HEK293 (cell line): ENCODE measurements at regions not wholly inside any gene's neighbourhood (a gene's known extent, or its start where the extent isn't known, plus 50 kb on each side); places are given as distances from the start of the nearest gene placed in this dataset.

Source experiments
- CTCF ChIA-PET: fragments of 350-600 bp; formaldehyde crosslinking; extraction: SDS; loops from one replicate; lab custom pipeline; 2021; ENCODE audit warnings: antibody characterized with exemption; lab: Yijun Ruan, JAX
- POLR2A ChIA-PET: fragments of 300-600 bp; formaldehyde crosslinking; extraction: SDS; loops from one replicate; lab custom pipeline; 2020; ENCODE audit warnings: antibody characterized with exemption, inconsistent platforms; lab: Yijun Ruan, JAX
- H3K27ac ChIP-seq: fragments of 200-500 bp; sonication (Bioruptor generic); 2 replicates; pipeline ENCODE4 v1.5.1; 2014; ENCODE audit warnings: low read depth, low read length, control low read depth, inconsistent platforms; ENCODE audit errors: extremely low read depth
- H3K36me3 ChIP-seq, 2 experiments: fragments of 200-500 bp in 1 of 2; sonication (Bioruptor generic) in 1 of 2; 1 replicate in 1 of 2; 2 replicates in 1 of 2; pipeline ENCODE4 v1.5.1; 2014 to 2017; ENCODE audit warnings: inconsistent platforms in 2 of 2, low read length in 2 of 2; ENCODE audit not compliant: control insufficient read depth in 2 of 2, insufficient read depth in 1 of 2
- H3K4me1 ChIP-seq: fragments of 200-500 bp; sonication (Bioruptor generic); 2 replicates; pipeline ENCODE4 v1.5.1; 2014; ENCODE audit warnings: mild to moderate bottlenecking, low read length, inconsistent platforms; ENCODE audit not compliant: control insufficient read depth, insufficient read depth
- H3K4me3 ChIP-seq: 2 replicates; pipeline ENCODE4 v1.5.1; 2011; ENCODE audit warnings: low read depth, mild to moderate bottlenecking, control low read depth, low read length, moderate library complexity
- H3K9me3 ChIP-seq: fragments of 200-500 bp; sonication (Bioruptor generic); 2 replicates; pipeline ENCODE4 v1.5.1; 2014; ENCODE audit warnings: low read depth, low read length, inconsistent platforms; ENCODE audit not compliant: control insufficient read depth, insufficient read depth
- FEZF1 ChIP-seq: fragments of 450-650 bp; formaldehyde crosslinking; IDR thresholded peaks from 2 replicates; pipeline ENCODE4 v1.5.1; 2016; ENCODE audit warnings: missing biosample characterization, missing genetic modification characterization
- HOXC10 ChIP-seq: sonication (generic); formaldehyde crosslinking; IDR thresholded peaks from 2 replicates; pipeline ENCODE4 v1.8.1; 2023; ENCODE audit warnings: mild to moderate bottlenecking, missing genetic modification reagents
- HOXD13 ChIP-seq: sonication (generic); formaldehyde crosslinking; IDR thresholded peaks from 2 replicates; pipeline ENCODE4 v1.8.0; 2022; ENCODE audit warnings: missing genetic modification reagents, borderline replicate concordance
- KLF10 ChIP-seq: fragments of 450-650 bp; IDR thresholded peaks from 2 replicates; pipeline ENCODE4 v1.5.1; 2018; ENCODE audit warnings: missing biosample characterization, mild to moderate bottlenecking, missing genetic modification characterization
- OVOL3 ChIP-seq: fragments of 450-650 bp; formaldehyde crosslinking; IDR thresholded peaks from 2 replicates; pipeline ENCODE4 v1.5.1; 2016; ENCODE audit warnings: missing biosample characterization, missing genetic modification characterization
- REST ChIP-seq: fragments of 450-650 bp; formaldehyde crosslinking; IDR thresholded peaks from 2 replicates; pipeline ENCODE4 v1.5.1; 2016; ENCODE audit warnings: missing biosample characterization, missing genetic modification characterization
- SP2 ChIP-seq: fragments of 450-650 bp; formaldehyde crosslinking; IDR thresholded peaks from 2 replicates; pipeline ENCODE4 v1.5.1; 2016; ENCODE audit warnings: missing biosample characterization, missing genetic modification characterization
- SP3 ChIP-seq: fragments of 450-650 bp; formaldehyde crosslinking; IDR thresholded peaks from 2 replicates; pipeline ENCODE4 v1.5.1; 2016; ENCODE audit warnings: missing biosample characterization, missing genetic modification characterization
- ZNF114 ChIP-seq: fragments of 450-650 bp; formaldehyde crosslinking; IDR thresholded peaks from 2 replicates; pipeline ENCODE4 v1.5.0; 2017; ENCODE audit warnings: missing biosample characterization, missing genetic modification characterization
- ZNF19 ChIP-seq: fragments of 450-650 bp; formaldehyde crosslinking; IDR thresholded peaks from 2 replicates; pipeline ENCODE4; 2016; ENCODE audit warnings: missing biosample characterization, missing genetic modification characterization, low read depth
- ZNF202 ChIP-seq: fragments of 450-650 bp; formaldehyde crosslinking; IDR thresholded peaks from 2 replicates; pipeline ENCODE4 v1.5.1; 2016; ENCODE audit warnings: missing biosample characterization, missing genetic modification characterization, borderline replicate concordance
- ZNF221 ChIP-seq: fragments of 450-650 bp; formaldehyde crosslinking; IDR thresholded peaks from 2 replicates; pipeline ENCODE4 v1.5.1; 2017; ENCODE audit warnings: missing biosample characterization, missing genetic modification characterization, borderline replicate concordance
- ZNF239 ChIP-seq: fragments of 450-650 bp; formaldehyde crosslinking; IDR thresholded peaks from 2 replicates; pipeline ENCODE4 v1.5.1; 2016; ENCODE audit warnings: missing biosample characterization, missing genetic modification characterization
- ZNF341 ChIP-seq: fragments of 450-650 bp; formaldehyde crosslinking; IDR thresholded peaks from 2 replicates; pipeline ENCODE4; 2016; ENCODE audit warnings: low read depth, missing biosample characterization, missing genetic modification characterization
- ZNF394 ChIP-seq: fragments of 450-650 bp; formaldehyde crosslinking; IDR thresholded peaks from 2 replicates; pipeline ENCODE4 v1.5.1; 2016; ENCODE audit warnings: missing biosample characterization, missing genetic modification characterization, mild to moderate bottlenecking, moderate library complexity, borderline replicate concordance
- ZNF416 ChIP-seq: fragments of 450-650 bp; formaldehyde crosslinking; IDR thresholded peaks from 2 replicates; pipeline ENCODE4 v1.5.1; 2016; ENCODE audit warnings: missing biosample characterization, missing genetic modification characterization
- ZNF433 ChIP-seq: fragments of 450-650 bp; formaldehyde crosslinking; IDR thresholded peaks from 2 replicates; pipeline ENCODE4 v1.5.1; 2016; ENCODE audit warnings: missing biosample characterization, missing genetic modification characterization, low read depth
- ZNF558 ChIP-seq: fragments of 450-650 bp; formaldehyde crosslinking; IDR thresholded peaks from 2 replicates; pipeline ENCODE4 v1.5.1; 2016; ENCODE audit warnings: missing biosample characterization, missing genetic modification characterization
- ZNF585B ChIP-seq: fragments of 450-650 bp; formaldehyde crosslinking; IDR thresholded peaks from 2 replicates; pipeline ENCODE4 v1.5.1; 2016; ENCODE audit warnings: missing biosample characterization, missing genetic modification characterization
- ZNF645 ChIP-seq: fragments of 450-650 bp; formaldehyde crosslinking; IDR thresholded peaks from 2 replicates; pipeline ENCODE4; 2016; ENCODE audit warnings: missing biosample characterization, missing genetic modification characterization
- ZNF747 ChIP-seq: fragments of 450-650 bp; formaldehyde crosslinking; IDR thresholded peaks from 2 replicates; pipeline ENCODE4 v1.5.1; 2016; ENCODE audit warnings: missing biosample characterization, missing genetic modification characterization
- ZNF768 ChIP-seq: fragments of 450-650 bp; formaldehyde crosslinking; IDR thresholded peaks from 2 replicates; pipeline ENCODE4 v1.5.1; 2018; ENCODE audit warnings: missing biosample characterization, mild to moderate bottlenecking, missing genetic modification characterization
- ZNF777 ChIP-seq: fragments of 450-650 bp; formaldehyde crosslinking; IDR thresholded peaks from 2 replicates; pipeline ENCODE4 v1.5.1; 2017; ENCODE audit warnings: missing biosample characterization, missing genetic modification characterization, borderline replicate concordance

GRCh38 chr10:51020200-51020599 is 54.1 kb upstream of the PRKG1 start:
- Histone ChIP-seq H3K4me3 (no peak overlapping the region), H3K4me1 (no peaks in the 10 kb centered on the region), H3K27ac (no peak overlapping the region), H3K9me3 (no peaks in the 10 kb centered on the region), H3K36me3 (no peaks in the 10 kb centered on the region)
- ChIA-PET CTCF (interaction anchor here (1.0 to 1.2 kb wide), 2 partner anchors 44 to 940 kb away, joined by 3 to 7 read pairs; no protein-coding TSS in a partner anchor), POLR2A (no interaction called here)
- TF ChIP-seq HOXC10 (CRISPR knock-in tag) (no peak), ZNF433 (tag by site-specific recombination) (no peak), ZNF777 (tag by site-specific recombination) (no peak), ZNF768 (tag by site-specific recombination) (no peak), OVOL3 (tag by site-specific recombination) (no peak), FEZF1 (tag by site-specific recombination) (no peak), SP3 (tag by site-specific recombination) (no peak), ZNF585B (tag by site-specific recombination) (no peak), HOXD13 (CRISPR knock-in tag) (no peak), REST (no peak), ZNF747 (tag by site-specific recombination) (no peak), ZNF221 (tag by site-specific recombination) (no peak), ZNF239 (tag by site-specific recombination) (no peak)

GRCh38 chr10:51022933-51023585 is 51.2 kb upstream of the PRKG1 start:
- H3K27ac ChIP-seq = no peak overlapping the region
- no peaks in the 10 kb centered on the region for H3K9me3 ChIP-seq
- H3K36me3 ChIP-seq = no peaks in the 10 kb centered on the region
- no peak overlapping the region for H3K4me3 ChIP-seq
- ChIA-PET POLR2A (no interaction called here), CTCF (interaction anchor here (0.7 kb wide), 1 partner anchor 934 kb away, joined by 4 read pairs; no protein-coding TSS in a partner anchor)
- H3K4me1 ChIP-seq = peaks cover 4% of the 10 kb centered on the region; the same call in 1 of the 2 replicates
- TF ChIP-seq ZNF341 (tag by site-specific recombination) (no peak), ZNF416 (no peak), ZNF202 (tag by site-specific recombination) (no peak), ZNF19 (tag by site-specific recombination) (no peak), SP2 (tag by site-specific recombination) (no peak), KLF10 (no peak), ZNF558 (no peak)
- TF ChIP-seq, all 188 proteins: peak for 0

- H3K9me3 ChIP-seq = no peaks in the 10 kb centered on the region
- POLR2A ChIA-PET = no interaction called here
- no peak for TF ChIP-seq ZNF114 (tag by site-specific recombination)
- TF ChIP-seq ZNF394 = no peak
- TF ChIP-seq ZNF645 (tag by site-specific recombination) = no peak
- H3K27ac ChIP-seq = no peak overlapping the region
- H3K4me3 ChIP-seq = no peak overlapping the region
- peaks cover 8% of the 10 kb centered on the region; the same call in 1 of the 2 replicates for H3K4me1 ChIP-seq
- CTCF ChIA-PET = no interaction called here
- H3K36me3 ChIP-seq = no peaks in the 10 kb centered on the region
Measured at GRCh38 chr10:51023636-51024035, 50.7 kb upstream of the PRKG1 start.
